HepG2 (cell line): ENCODE measurements at regions not wholly inside any gene's neighbourhood (a gene's known extent, or its start where the extent isn't known, plus 50 kb on each side); places are given as distances from the start of the nearest gene placed in this dataset.

Source experiments
- ATAC-seq: fragments of 200-7000 bp; cut with Tn5 transposase; 3 replicates; pipeline ENCODE4 v1.9.1; 2020; ENCODE audit warnings: mild to moderate bottlenecking, moderate library complexity
- BruUV-seq: library from RNA; stranded (reverse); fragments of 400-500 nt; replicated peaks from 2 replicates; lab custom pipeline; 2021; lab: Mats Ljungman, UMichigan
- CTCF ChIA-PET: fragments of 300-600 bp; formaldehyde crosslinking; extraction: SDS; loops from one replicate; lab custom pipeline; 2021; ENCODE audit warnings: low total read pairs, inconsistent platforms, low intra/inter-chr PET ratio; lab: Yijun Ruan, JAX
- POLR2A ChIA-PET: fragments of 350-600 bp; sonication (Branson Sonifier 250); formaldehyde crosslinking; loops from one replicate; lab custom pipeline; 2020; ENCODE audit warnings: antibody characterized with exemption, inconsistent platforms; lab: Yijun Ruan, JAX
- DNase-seq: peaks from one replicate; pipeline ENCODE4 v3.0.0-alpha.2; 2015; ENCODE audit warnings: low spot score
- FAIRE-seq: peaks from 3 replicates; lab custom pipeline; 2011; peaks lifted over from hg19 to GRCh38; lab: Jason Lieb, UNC
- H2AFZ ChIP-seq: one replicate; pipeline ENCODE4 v1.6.1; 2011; ENCODE audit warnings: low read length, inconsistent platforms
- H3K27ac ChIP-seq: fragments of 300-600 bp; 3 replicates; pipeline ENCODE4 v1.8.0; 2011; ENCODE audit warnings: mixed run types, mild to moderate bottlenecking, mixed read lengths, low read length, inconsistent platforms; ENCODE audit not compliant: insufficient read depth; ENCODE audit errors: extremely low read length
- H3K27me3 ChIP-seq, 2 experiments: fragments of 200-600 bp in 1 of 2; 2 replicates in 1 of 2; 3 replicates in 1 of 2; pipeline versions ENCODE4 v1.6.0 to v1.8.0; 2011; ENCODE audit warnings: low read length in 2 of 2, mild to moderate bottlenecking in 2 of 2, moderate library complexity in 2 of 2, inconsistent platforms in 1 of 2; ENCODE audit not compliant: insufficient read depth in 2 of 2, control insufficient read depth in 1 of 2
- H3K36me3 ChIP-seq, 2 experiments: fragments of 200-600 bp in 1 of 2; replicated peaks in 1 of 2; 2 replicates in 1 of 2; 3 replicates in 1 of 2; pipeline versions ENCODE4 v1.5.1 to v1.8.0; 2011; ENCODE audit warnings: low read length in 2 of 2, inconsistent platforms in 1 of 2; ENCODE audit not compliant: insufficient read depth in 2 of 2, control insufficient read depth in 1 of 2
- H3K4me1 ChIP-seq: 2 replicates; pipeline ENCODE4 v1.5.1; 2012; ENCODE audit warnings: low read length, inconsistent platforms; ENCODE audit not compliant: insufficient read depth
- H3K4me2 ChIP-seq: 2 replicates; pipeline ENCODE4 v1.6.0; 2011; ENCODE audit warnings: low read depth, low read length, inconsistent platforms
- H3K4me3 ChIP-seq, 3 experiments: fragments of 200-600 bp in 1 of 3; sonication (generic), shearing (Covaris generic) in 1 of 3; replicated peaks in 1 of 3; 2 replicates each; pipeline ENCODE4 v1.5.1; 2011 to 2016; ENCODE audit warnings: low read length in 3 of 3, inconsistent platforms in 2 of 3, low read depth in 2 of 3, mild to moderate bottlenecking in 2 of 3, control low read depth in 1 of 3, mixed read lengths in 1 of 3; ENCODE audit not compliant: insufficient read depth in 1 of 3
- H3K79me2 ChIP-seq: one replicate; pipeline ENCODE4 v1.6.1; 2011; ENCODE audit warnings: low read length, inconsistent platforms; ENCODE audit not compliant: insufficient read depth
- H3K9ac ChIP-seq: 2 replicates; pipeline ENCODE4 v1.6.0; 2011; ENCODE audit warnings: mild to moderate bottlenecking, low read depth, low read length, inconsistent platforms; ENCODE audit not compliant: insufficient read depth
- H3K9me3 ChIP-seq: 2 replicates; pipeline ENCODE4 v1.5.1; 2012; ENCODE audit warnings: mild to moderate bottlenecking, low read length
- H4K20me1 ChIP-seq: 2 replicates; pipeline ENCODE4 v1.6.0; 2011; ENCODE audit warnings: inconsistent platforms, mild to moderate bottlenecking, low read length, moderate library complexity; ENCODE audit not compliant: insufficient read depth
- ATF4 ChIP-seq, 2 experiments: fragments of 450-650 bp in 1 of 2; sonication (generic) in 1 of 2; formaldehyde crosslinking; IDR thresholded peaks; 2 replicates each; pipeline versions ENCODE4 v1.5.0 to v1.8.0; 2020 to 2022; ENCODE audit warnings: mild to moderate bottlenecking in 1 of 2, missing genetic modification reagents in 1 of 2
- DNMT3B ChIP-seq: conservative IDR thresholded peaks from 2 replicates; pipeline ENCODE4 v1.6.1; 2016; ENCODE audit warnings: missing biosample characterization, control low read depth
- ELK4 ChIP-seq: sonication (generic); formaldehyde crosslinking; IDR thresholded peaks from 2 replicates; pipeline ENCODE4 v1.9.0; 2021; ENCODE audit warnings: missing genetic modification reagents, borderline replicate concordance
- GABPA ChIP-seq, 2 experiments: IDR thresholded peaks; 2 replicates each; pipeline ENCODE4 v1.6.1; 2011 to 2016; ENCODE audit warnings: low read depth in 2 of 2, low read length in 1 of 2, missing biosample characterization in 1 of 2, missing genetic modification characterization in 1 of 2
- HDAC2 ChIP-seq: sonication (generic); formaldehyde crosslinking; IDR thresholded peaks from 2 replicates; pipeline ENCODE4 v1.4.0; 2020; ENCODE audit warnings: missing genetic modification reagents
- KAT8 ChIP-seq: IDR thresholded peaks from 2 replicates; pipeline ENCODE4 v1.6.1; 2016; ENCODE audit warnings: missing genetic modification reagents, missing compliant biosample characterization
- KLF11 ChIP-seq: IDR thresholded peaks from 2 replicates; pipeline ENCODE4 v1.6.1; 2016; ENCODE audit warnings: missing compliant biosample characterization
- PAX8 ChIP-seq: sonication (generic); formaldehyde crosslinking; IDR thresholded peaks from 2 replicates; pipeline ENCODE4 v1.8.0; 2022; ENCODE audit warnings: mild to moderate bottlenecking, missing genetic modification reagents, borderline replicate concordance
- PBX2 ChIP-seq: IDR thresholded peaks from 2 replicates; pipeline ENCODE4 v1.6.1; 2016; ENCODE audit warnings: control low read depth
- SETDB1 ChIP-seq: sonication (generic); formaldehyde crosslinking; IDR thresholded peaks from 2 replicates; pipeline ENCODE4 v1.5.1; 2020; ENCODE audit warnings: missing genetic modification reagents, mild to moderate bottlenecking, borderline replicate concordance
- SIX4 ChIP-seq: sonication (generic); formaldehyde crosslinking; IDR thresholded peaks from 2 replicates; pipeline ENCODE4 v1.4.0; 2020; ENCODE audit warnings: missing genetic modification reagents
- SOX5 ChIP-seq: IDR thresholded peaks from 2 replicates; pipeline ENCODE4 v1.6.1; 2016; ENCODE audit warnings: borderline replicate concordance
- ZNF225 ChIP-seq: sonication (generic); formaldehyde crosslinking; IDR thresholded peaks from 2 replicates; pipeline ENCODE4 v1.4.0; 2020; ENCODE audit warnings: mild to moderate bottlenecking, missing genetic modification reagents
- ZNF567 ChIP-seq: sonication (generic); formaldehyde crosslinking; IDR thresholded peaks from 2 replicates; pipeline ENCODE4 v1.8.1; 2023; ENCODE audit warnings: mild to moderate bottlenecking, missing genetic modification reagents, borderline replicate concordance
- ZNF607 ChIP-seq: sonication (generic); formaldehyde crosslinking; IDR thresholded peaks from 2 replicates; pipeline ENCODE4 v1.5.1; 2020; ENCODE audit warnings: missing genetic modification reagents, mild to moderate bottlenecking, borderline replicate concordance
- ZNF780A ChIP-seq: sonication (generic); formaldehyde crosslinking; IDR thresholded peaks from 2 replicates; pipeline ENCODE4 v1.8.0; 2022; ENCODE audit warnings: mild to moderate bottlenecking, missing genetic modification reagents, moderate library complexity
- WGBS: methylation state at CpG from one replicate; pipeline ENCODE4 v1.1.6; 2017; ENCODE audit warnings: low lambda C conversion rate; 5-methylcytosine and 5-hydroxymethylcytosine counted together
- in situ Hi-C: cut with HindIII; loops from 2 replicates; pipeline ENCODE4 v1.10.0; 2017; ENCODE audit warnings: low pct_unique_long_range_greater_than_20kb; ENCODE audit not compliant: extremely low pct_ligation_motif_present
- intact Hi-C: fragments of 100-400 bp; cut with micrococcal nuclease; formaldehyde crosslinking; loops from one replicate; pipeline ENCODE4 v1.10.0; 2022; ENCODE audit not compliant: unreplicated experiment

GRCh38 chr10:55446441-55447002 lies 645.5 kb upstream of the PCDH15 start:
- Histone ChIP-seq H3K27ac (no peak overlapping the region), H3K4me1 (no peaks in the 10 kb centered on the region)
- no TSS peak for BruUV-seq
- in situ Hi-C loops = no loop called here
- no peak for TF ChIP-seq GABPA (IDR thresholded peaks at IDR 0.05; ENCODE audit: low read depth, low read length)
- TF ChIP-seq GABPA (CRISPR knock-in tag; IDR thresholded peaks at IDR 0.05; ENCODE audit: low read depth) = no peak
- TF ChIP-seq ZNF780A = no peak
- TF ChIP-seq KLF11 (CRISPR knock-in tag) = no peak
- TF ChIP-seq SOX5 (CRISPR knock-in tag) = no peak
- TF ChIP-seq ELK4 = no peak
- no peak for TF ChIP-seq ZNF567 (CRISPR knock-in tag)
- TF ChIP-seq, all 625 proteins: peak for 0
- ChIA-PET CTCF (no interaction called here), POLR2A (no interaction called here)
- Histone ChIP-seq H2AFZ (no peak overlapping the region), H4K20me1 (no peaks in the 10 kb centered on the region), H3K79me2 (no peaks in the 10 kb centered on the region), H3K9me3 (no peaks in the 10 kb centered on the region), H3K36me3 (no peaks in the 10 kb centered on the region), H3K9ac (no peak overlapping the region), H3K27me3 (no peaks in the 10 kb centered on the region), H3K4me2 (no peak overlapping the region), H3K4me3 (no peak overlapping the region)
- ATAC-seq (no peak), FAIRE-seq (no peak), DNase-seq (no peak)
- WGBS = 45% methylated on average over 5 of the region's 5 CpGs
- intact Hi-C loops = no loop called here

- Histone ChIP-seq H4K20me1 (no peaks in the 10 kb centered on the region), H3K4me3 (no peak overlapping the region), H3K27me3 (no peaks in the 10 kb centered on the region), H3K27ac (no peak overlapping the region), H2AFZ (no peak overlapping the region), H3K36me3 (no peaks in the 10 kb centered on the region), H3K9me3 (no peaks in the 10 kb centered on the region), H3K4me2 (no peak overlapping the region), H3K4me1 (no peaks in the 10 kb centered on the region), H3K9ac (no peak overlapping the region), H3K79me2 (no peaks in the 10 kb centered on the region)
- CTCF ChIA-PET = no interaction called here
- FAIRE-seq = no peak
- BruUV-seq = no TSS peak
- in situ Hi-C loops = no loop called here
- intact Hi-C loops = no loop called here
- no peak for DNase-seq
- no peak for ATAC-seq
- 25% methylated on average over 2 of the region's 2 CpGs for WGBS
- POLR2A ChIA-PET = no interaction called here
- TF ChIP-seq ZNF607 (CRISPR knock-in tag) (no peak), ZNF225 (CRISPR knock-in tag) (no peak), KAT8 (no peak), PAX8 (CRISPR knock-in tag) (no peak), PBX2 (CRISPR knock-in tag) (no peak), ATF4 (CRISPR knock-in tag; IDR thresholded peaks at IDR 0.05) (no peak), HDAC2 (CRISPR knock-in tag) (no peak), SIX4 (CRISPR knock-in tag) (no peak), SETDB1 (CRISPR knock-in tag) (no peak), DNMT3B (CRISPR knock-in tag) (no peak)
Measured at GRCh38 chr10:55441777-55442176, 640.7 kb upstream of the PCDH15 start.
